ENCODE measurements at regions not wholly inside any gene's neighbourhood (a gene's known extent, or its start where the extent isn't known, plus 50 kb on each side); places are given as distances from the start of the nearest gene placed in this dataset.

DNA sequence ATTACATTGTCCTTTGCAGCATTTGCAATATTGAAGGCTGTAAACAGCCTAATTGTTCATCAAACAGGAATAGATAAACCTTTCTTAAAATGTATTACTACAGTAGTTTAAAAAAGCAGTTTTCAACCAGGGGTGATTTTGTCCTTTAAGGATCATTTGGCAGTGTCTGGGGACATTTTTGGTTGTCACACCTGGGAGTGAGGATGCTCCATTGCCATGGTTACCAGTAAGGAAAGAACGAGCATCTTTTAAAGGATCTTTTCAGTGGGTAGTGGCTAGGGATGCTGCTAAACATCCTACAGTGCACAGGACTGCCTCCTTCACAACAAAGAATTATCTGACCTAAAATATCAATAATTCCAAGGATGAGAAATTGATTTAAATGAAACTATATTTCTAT, 596.3 kb downstream of the HINT1 start:
- no peaks in the 10 kb centered on the region for H3K79me2 ChIP-seq (replicated peaks; ENCODE audit: insufficient read depth)

More for the DNA sequence above, 596.3 kb downstream of the HINT1 start:
- no peak for DNase-seq (ENCODE audit: low spot score)
- H4K20me1 ChIP-seq (replicated peaks; ENCODE audit: insufficient read depth), result no peaks in the 10 kb centered on the region
- Mint-ChIP-seq H3K4me3 (no peak overlapping the region), H3K27ac (no peak overlapping the region), H3K36me3 (ENCODE audit: low read depth) (no peaks in the 10 kb centered on the region), H3K9me3 (no peaks in the 10 kb centered on the region), H3K27me3 (ENCODE audit: insufficient read depth, low read depth, poor library complexity) (no peaks in the 10 kb centered on the region), H3K4me1 (no peaks in the 10 kb centered on the region; the same call in 2 of the 3 replicates)
- no peaks in the 10 kb centered on the region for H3K4me1 ChIP-seq (ENCODE audit: insufficient read depth)
- H2AFZ ChIP-seq, result no peak overlapping the region
- H3K27ac ChIP-seq (ENCODE audit: low read depth), result no peak overlapping the region
- no peaks in the 10 kb centered on the region for H3K36me3 ChIP-seq (ENCODE audit: insufficient read depth)
- no peaks in the 10 kb centered on the region for H3K9me2 ChIP-seq (ENCODE audit: insufficient read depth)
- no peak for TF ChIP-seq CREB1 (CRISPR knock-in tag; IDR thresholded peaks at IDR 0.05; ENCODE audit: low read depth)
- no peak for TF ChIP-seq NANOG (IDR thresholded peaks at IDR 0.05; ENCODE audit: borderline replicate concordance)
- no peak for TF ChIP-seq STAT1 (IDR thresholded peaks at IDR 0.05; ENCODE audit: unreplicated experiment)
- no peak for TF ChIP-seq EZH2 (IDR thresholded peaks at IDR 0.05; ENCODE audit: low read depth, unreplicated experiment)
- TF ChIP-seq, protein P1, sequence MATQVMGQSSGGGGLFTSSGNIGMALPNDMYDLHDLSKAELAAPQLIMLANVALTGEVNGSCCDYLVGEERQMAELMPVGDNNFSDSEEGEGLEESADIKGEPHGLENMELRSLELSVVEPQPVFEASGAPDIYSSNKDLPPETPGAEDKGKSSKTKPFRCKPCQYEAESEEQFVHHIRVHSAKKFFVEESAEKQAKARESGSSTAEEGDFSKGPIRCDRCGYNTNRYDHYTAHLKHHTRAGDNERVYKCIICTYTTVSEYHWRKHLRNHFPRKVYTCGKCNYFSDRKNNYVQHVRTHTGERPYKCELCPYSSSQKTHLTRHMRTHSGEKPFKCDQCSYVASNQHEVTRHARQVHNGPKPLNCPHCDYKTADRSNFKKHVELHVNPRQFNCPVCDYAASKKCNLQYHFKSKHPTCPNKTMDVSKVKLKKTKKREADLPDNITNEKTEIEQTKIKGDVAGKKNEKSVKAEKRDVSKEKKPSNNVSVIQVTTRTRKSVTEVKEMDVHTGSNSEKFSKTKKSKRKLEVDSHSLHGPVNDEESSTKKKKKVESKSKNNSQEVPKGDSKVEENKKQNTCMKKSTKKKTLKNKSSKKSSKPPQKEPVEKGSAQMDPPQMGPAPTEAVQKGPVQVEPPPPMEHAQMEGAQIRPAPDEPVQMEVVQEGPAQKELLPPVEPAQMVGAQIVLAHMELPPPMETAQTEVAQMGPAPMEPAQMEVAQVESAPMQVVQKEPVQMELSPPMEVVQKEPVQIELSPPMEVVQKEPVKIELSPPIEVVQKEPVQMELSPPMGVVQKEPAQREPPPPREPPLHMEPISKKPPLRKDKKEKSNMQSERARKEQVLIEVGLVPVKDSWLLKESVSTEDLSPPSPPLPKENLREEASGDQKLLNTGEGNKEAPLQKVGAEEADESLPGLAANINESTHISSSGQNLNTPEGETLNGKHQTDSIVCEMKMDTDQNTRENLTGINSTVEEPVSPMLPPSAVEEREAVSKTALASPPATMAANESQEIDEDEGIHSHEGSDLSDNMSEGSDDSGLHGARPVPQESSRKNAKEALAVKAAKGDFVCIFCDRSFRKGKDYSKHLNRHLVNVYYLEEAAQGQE (IDR thresholded peaks at IDR 0.05; ENCODE audit: unreplicated experiment), result no peak
- TF ChIP-seq EZH2phosphoT487 (IDR thresholded peaks at IDR 0.05; ENCODE audit: unreplicated experiment), result no peak
- TF ChIP-seq POLR2AphosphoS5 (IDR thresholded peaks at IDR 0.05; ENCODE audit: low read depth), result no peak
- TF ChIP-seq JUNB (IDR thresholded peaks at IDR 0.05; ENCODE audit: unreplicated experiment), result no peak
- TF ChIP-seq, protein P2, sequence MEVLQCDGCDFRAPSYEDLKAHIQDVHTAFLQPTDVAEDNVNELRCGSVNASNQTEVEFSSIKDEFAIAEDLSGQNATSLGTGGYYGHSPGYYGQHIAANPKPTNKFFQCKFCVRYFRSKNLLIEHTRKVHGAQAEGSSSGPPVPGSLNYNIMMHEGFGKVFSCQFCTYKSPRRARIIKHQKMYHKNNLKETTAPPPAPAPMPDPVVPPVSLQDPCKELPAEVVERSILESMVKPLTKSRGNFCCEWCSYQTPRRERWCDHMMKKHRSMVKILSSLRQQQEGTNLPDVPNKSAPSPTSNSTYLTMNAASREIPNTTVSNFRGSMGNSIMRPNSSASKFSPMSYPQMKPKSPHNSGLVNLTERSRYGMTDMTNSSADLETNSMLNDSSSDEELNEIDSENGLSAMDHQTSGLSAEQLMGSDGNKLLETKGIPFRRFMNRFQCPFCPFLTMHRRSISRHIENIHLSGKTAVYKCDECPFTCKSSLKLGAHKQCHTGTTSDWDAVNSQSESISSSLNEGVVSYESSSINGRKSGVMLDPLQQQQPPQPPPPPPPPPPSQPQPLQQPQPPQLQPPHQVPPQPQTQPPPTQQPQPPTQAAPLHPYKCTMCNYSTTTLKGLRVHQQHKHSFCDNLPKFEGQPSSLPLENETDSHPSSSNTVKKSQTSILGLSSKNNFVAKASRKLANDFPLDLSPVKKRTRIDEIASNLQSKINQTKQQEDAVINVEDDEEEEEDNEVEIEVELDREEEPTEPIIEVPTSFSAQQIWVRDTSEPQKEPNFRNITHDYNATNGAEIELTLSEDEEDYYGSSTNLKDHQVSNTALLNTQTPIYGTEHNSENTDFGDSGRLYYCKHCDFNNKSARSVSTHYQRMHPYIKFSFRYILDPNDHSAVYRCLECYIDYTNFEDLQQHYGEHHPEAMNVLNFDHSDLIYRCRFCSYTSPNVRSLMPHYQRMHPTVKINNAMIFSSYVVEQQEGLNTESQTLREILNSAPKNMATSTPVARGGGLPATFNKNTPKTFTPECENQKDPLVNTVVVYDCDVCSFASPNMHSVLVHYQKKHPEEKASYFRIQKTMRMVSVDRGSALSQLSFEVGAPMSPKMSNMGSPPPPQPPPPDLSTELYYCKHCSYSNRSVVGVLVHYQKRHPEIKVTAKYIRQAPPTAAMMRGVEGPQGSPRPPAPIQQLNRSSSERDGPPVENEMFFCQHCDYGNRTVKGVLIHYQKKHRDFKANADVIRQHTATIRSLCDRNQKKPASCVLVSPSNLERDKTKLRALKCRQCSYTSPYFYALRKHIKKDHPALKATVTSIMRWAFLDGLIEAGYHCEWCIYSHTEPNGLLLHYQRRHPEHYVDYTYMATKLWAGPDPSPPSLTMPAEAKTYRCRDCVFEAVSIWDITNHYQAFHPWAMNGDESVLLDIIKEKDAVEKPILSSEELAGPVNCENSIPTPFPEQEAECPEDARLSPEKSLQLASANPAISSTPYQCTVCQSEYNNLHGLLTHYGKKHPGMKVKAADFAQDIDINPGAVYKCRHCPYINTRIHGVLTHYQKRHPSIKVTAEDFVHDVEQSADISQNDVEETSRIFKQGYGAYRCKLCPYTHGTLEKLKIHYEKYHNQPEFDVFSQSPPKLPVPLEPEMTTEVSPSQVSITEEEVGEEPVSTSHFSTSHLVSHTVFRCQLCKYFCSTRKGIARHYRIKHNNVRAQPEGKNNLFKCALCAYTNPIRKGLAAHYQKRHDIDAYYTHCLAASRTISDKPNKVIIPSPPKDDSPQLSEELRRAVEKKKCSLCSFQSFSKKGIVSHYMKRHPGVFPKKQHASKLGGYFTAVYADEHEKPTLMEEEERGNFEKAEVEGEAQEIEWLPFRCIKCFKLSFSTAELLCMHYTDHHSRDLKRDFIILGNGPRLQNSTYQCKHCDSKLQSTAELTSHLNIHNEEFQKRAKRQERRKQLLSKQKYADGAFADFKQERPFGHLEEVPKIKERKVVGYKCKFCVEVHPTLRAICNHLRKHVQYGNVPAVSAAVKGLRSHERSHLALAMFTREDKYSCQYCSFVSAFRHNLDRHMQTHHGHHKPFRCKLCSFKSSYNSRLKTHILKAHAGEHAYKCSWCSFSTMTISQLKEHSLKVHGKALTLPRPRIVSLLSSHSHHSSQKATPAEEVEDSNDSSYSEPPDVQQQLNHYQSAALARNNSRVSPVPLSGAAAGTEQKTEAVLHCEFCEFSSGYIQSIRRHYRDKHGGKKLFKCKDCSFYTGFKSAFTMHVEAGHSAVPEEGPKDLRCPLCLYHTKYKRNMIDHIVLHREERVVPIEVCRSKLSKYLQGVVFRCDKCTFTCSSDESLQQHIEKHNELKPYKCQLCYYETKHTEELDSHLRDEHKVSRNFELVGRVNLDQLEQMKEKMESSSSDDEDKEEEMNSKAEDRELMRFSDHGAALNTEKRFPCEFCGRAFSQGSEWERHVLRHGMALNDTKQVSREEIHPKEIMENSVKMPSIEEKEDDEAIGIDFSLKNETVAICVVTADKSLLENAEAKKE (CRISPR knock-in tag; IDR thresholded peaks at IDR 0.05), result no peak
- TF ChIP-seq, protein P3, sequence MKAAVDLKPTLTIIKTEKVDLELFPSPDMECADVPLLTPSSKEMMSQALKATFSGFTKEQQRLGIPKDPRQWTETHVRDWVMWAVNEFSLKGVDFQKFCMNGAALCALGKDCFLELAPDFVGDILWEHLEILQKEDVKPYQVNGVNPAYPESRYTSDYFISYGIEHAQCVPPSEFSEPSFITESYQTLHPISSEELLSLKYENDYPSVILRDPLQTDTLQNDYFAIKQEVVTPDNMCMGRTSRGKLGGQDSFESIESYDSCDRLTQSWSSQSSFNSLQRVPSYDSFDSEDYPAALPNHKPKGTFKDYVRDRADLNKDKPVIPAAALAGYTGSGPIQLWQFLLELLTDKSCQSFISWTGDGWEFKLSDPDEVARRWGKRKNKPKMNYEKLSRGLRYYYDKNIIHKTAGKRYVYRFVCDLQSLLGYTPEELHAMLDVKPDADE (IDR thresholded peaks at IDR 0.05), result no peak
- no peak for TF ChIP-seq ZNF114 (CRISPR knock-in tag; IDR thresholded peaks at IDR 0.05)
- TF ChIP-seq, protein P4, sequence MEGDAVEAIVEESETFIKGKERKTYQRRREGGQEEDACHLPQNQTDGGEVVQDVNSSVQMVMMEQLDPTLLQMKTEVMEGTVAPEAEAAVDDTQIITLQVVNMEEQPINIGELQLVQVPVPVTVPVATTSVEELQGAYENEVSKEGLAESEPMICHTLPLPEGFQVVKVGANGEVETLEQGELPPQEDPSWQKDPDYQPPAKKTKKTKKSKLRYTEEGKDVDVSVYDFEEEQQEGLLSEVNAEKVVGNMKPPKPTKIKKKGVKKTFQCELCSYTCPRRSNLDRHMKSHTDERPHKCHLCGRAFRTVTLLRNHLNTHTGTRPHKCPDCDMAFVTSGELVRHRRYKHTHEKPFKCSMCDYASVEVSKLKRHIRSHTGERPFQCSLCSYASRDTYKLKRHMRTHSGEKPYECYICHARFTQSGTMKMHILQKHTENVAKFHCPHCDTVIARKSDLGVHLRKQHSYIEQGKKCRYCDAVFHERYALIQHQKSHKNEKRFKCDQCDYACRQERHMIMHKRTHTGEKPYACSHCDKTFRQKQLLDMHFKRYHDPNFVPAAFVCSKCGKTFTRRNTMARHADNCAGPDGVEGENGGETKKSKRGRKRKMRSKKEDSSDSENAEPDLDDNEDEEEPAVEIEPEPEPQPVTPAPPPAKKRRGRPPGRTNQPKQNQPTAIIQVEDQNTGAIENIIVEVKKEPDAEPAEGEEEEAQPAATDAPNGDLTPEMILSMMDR (conservative IDR thresholded peaks at IDR 0.05; ENCODE audit: low read depth in 2 of 2), result no peak
- no peak overlapping the region for H3K4me2 ChIP-seq
- no peak for ATAC-seq
- no peaks in the 10 kb centered on the region for H3K27me3 ChIP-seq (ENCODE audit: insufficient read depth)
- H3F3A ChIP-seq (replicated peaks; ENCODE audit: low read depth), result no peaks in the 10 kb centered on the region
- no peak overlapping the region for H3K4me3 ChIP-seq

Measured in GM23338 (cell line).